HG03575 (cell line): ENCODE measurements at regions not wholly inside any gene's neighbourhood (a gene's known extent, or its start where the extent isn't known, plus 50 kb on each side); places are given as distances from the start of the nearest gene placed in this dataset.
"Not testable (repeated sequence)": the region's sequence is repeated elsewhere in the genome, so short reads cannot be mapped to it uniquely, and the experiment has no call there.

Source experiments
- ATAC-seq: cut with Tn5 transposase; IDR thresholded peaks from one replicate; pipeline ENCODE4 v1.9.1; 2021; ENCODE audit not compliant: unreplicated experiment, insufficient number of reproducible peaks, low FRiP score; ENCODE audit errors: extremely low read depth

DNA sequence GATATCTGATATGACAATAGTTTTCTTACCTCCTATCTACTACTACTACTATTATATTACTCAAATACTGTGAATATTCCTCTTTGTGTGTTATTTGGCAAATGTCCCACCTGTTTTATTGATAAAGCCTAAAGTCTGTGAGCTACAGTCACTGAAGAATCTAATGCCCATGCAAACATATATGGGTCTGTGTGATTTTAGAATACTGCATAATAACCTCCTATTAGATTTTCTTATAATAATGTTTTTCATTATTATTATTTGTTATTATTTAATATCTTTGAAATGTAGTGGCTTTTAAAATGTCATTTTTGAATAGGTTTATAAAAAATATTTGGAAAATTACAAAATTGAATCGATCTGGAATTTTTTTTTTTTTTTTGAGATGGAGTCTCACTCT, 1330.8 kb upstream of the MIR17HG start:
- no peak for ATAC-seq

GRCh38 chr13:90020536-90021070, 1326.9 kb upstream of the MIR17HG start:
- ATAC-seq, result no peak

DNA sequence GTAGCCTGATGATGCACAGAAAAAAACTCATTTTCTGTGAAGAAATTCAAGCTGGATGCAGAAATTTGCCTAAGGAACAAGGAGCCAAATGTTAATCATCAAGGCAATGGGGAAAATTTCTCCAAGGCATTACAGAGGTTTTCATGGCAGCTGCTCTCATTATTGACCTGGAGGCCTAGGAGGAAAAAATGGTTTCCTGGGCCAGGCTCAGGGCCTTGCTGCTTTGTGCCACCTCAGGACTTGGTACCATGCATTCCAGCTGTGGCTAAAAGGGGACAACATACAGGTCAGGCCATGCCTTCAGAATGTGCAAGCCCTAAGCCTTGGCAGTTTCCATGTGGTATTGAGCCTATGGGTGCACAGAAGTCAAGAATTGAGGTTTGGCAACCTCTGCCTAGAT, 1320.1 kb upstream of the MIR17HG start:
- no peak for ATAC-seq

DNA sequence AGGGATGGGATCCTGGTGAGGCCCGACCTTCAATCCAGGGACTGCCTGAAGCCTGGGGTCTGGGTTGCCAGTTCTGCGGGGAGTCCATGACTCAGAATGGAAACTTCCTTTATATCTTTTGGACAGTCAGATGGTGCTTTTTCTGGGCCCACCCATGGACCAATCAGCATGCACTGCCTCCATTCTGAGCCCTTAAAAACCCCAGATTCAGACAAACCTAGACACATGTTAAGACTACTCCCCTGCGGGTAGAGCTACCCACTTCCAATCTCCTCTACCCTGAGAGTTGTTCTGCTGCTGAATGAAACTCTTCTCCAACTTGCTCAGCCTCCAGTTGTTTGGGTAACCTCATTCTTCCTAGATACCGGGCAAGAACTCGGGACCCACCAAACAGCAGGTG, 1315.2 kb upstream of the MIR17HG start:
- ATAC-seq, result no peak

DNA sequence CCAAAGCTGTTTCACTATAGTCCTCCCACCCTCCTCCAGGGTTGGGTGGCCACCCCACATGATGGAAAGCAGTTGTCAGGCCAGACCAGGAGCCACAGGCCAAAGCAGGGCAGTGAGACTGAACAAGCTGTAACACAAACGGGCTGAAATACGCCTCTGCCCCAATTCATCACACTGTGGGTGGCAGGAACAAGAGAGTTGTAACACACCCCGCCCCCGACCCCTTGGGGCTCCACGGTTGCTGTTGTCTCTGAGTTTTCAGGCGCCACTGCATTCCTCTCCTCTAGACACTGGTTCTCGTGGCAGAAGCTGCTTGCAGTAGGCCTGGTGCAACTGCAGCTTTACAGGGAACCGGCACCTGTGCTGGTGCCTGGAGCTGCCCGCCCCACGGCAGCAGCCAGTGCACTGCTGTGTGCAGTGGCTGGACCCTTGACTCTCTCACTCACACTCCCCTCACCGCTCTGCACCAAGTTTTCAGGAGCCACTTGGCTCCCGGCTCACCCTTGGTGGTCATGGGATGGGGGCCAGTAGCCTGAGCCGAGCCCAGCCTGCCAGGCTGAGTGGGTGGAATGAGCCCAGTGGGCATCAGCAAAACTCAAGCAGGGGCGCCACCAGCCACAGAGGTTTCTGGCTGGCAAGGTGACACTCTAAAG, 1314.5 kb upstream of the MIR17HG start:
- no peak for ATAC-seq

DNA sequence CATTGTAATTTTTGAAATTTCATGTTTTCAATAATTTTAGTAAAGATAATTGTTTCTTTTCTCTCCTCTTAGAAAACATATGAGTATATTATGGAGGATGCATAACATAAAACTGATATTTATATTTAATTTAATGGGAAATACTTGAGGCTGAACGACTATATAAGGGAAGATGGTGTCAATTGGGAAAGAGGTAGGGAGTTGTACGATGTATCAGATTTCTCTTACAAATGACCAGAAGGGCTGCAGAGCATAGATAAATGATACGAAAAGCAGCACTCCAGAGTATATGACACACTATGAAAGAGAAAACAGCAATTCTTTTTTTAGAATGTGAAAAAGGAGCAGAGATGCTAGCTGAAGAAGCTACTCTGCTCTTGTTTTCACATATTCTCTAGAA, 1308.0 kb upstream of the MIR17HG start:
- no peak for ATAC-seq

DNA sequence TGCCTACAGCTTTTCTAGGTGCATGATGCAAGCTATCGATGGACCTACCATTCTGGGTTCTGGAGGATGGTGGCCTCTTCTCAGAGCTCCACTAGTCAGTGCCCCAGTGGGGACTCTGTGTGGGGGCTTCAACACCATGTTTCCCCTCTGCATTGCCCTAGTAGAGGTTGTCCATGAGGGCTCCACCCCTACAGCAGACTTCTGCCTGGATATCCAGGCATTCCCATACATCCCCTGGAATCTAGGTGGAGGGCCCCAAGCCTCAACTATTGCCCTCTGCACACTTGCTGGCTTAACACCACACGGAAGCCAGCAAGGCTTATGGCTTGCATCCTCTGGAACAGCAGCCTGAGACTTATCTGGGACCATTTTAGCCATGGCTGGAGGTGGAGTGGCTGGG, 1299.9 kb upstream of the MIR17HG start:
- ATAC-seq, result no peak

- no peak for ATAC-seq
Measured at GRCh38 chr13:90049989-90050671, 1297.4 kb upstream of the MIR17HG start.

DNA sequence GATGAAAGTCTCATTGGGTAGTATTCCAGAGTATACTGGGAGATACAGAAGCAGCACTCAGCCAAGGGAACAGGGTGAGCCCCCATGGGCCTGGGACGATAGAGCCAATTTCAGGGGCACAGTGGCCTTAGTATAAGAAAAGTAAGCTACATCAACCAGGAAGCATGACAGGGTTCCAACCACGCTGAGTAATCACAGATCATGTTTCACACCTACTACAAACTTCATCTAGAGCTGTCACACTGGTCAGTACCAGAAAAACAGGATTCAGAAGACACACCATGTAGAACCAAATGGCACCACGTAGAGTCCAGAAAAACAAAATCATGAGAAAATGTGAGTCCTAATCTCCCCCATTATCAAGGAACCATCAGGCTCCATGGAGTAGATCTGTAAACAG, 1292.4 kb upstream of the MIR17HG start:
- ATAC-seq, result no peak

GRCh38 chr13:90055760-90056159, 1291.7 kb upstream of the MIR17HG start:
- no peak for ATAC-seq

- ATAC-seq, result not testable (repeated sequence)
Measured at GRCh38 chr13:90064226-90064625, 1283.3 kb upstream of the MIR17HG start.

DNA sequence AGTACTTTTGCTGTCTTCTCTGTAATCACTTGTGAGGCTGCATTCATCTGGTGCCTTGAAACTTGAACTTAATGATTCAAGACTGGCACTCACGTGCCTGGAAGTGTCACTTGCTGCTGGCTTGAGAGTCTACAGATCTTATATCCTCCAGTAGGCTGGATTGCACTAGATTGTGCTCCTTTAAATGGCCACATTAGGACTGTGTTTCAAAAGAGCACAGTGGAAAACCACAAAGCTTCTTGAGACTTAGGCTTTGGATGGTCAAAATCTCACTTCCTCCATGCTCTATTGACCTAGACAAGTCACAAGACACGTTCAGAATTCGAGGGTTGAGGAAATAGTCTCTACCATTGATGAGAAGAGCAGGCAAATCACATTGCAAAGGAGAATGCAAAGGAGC, 1278.8 kb upstream of the MIR17HG start:
- ATAC-seq, result no peak

DNA sequence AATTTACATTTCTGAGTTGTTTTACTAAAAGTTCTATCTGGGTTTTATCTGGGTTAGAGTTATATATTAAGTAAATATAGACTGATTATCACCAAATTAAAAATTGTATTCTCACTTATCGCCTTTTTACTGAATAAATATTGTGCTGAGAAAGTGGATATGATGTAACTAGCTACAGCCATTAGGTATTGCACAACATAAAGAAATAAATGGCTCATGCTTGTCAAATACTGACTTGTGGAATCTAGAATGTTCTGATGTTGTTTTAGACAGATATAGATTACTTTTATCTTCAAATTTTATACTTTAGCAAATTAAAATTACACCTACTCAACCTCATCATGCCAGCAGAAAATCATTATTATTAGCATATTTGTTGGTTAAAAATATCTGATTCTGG, 1277.1 kb upstream of the MIR17HG start:
- no peak for ATAC-seq

- ATAC-seq, result no peak
Measured at GRCh38 chr13:90070837-90071525, 1276.5 kb upstream of the MIR17HG start.

- ATAC-seq, result no peak
Measured at GRCh38 chr13:90084684-90085290, 1262.7 kb upstream of the MIR17HG start.

- ATAC-seq, result no peak
Measured at GRCh38 chr13:90089051-90089450, 1258.4 kb upstream of the MIR17HG start.

GRCh38 chr13:90091611-90092010, 1255.9 kb upstream of the MIR17HG start:
- no peak for ATAC-seq

DNA sequence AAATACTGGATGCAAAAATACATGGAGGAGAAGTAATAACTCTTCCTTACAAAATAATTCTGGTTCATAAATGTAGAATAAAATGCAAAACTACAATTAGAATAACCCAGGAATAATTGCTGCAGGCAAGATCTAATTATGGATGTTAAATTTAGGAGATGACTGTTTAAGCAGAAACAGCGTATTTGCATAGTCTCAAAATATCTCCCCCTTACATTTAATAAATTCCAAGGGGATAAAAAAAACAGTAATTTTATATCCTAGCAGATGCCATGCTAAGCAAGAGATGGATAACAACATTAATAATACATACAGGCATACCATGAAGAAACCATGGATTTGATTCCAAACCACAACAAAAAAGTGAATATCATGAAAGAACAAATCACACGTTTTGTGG, 1253.1 kb upstream of the MIR17HG start:
- ATAC-seq, result no peak

- ATAC-seq, result no peak
Measured at GRCh38 chr13:90098577-90098976, 1248.9 kb upstream of the MIR17HG start.

- no peak for ATAC-seq
Measured at GRCh38 chr13:90099847-90100246, 1247.6 kb upstream of the MIR17HG start.
